ENCODE measurements at regions not wholly inside any gene's neighbourhood (a gene's known extent, or its start where the extent isn't known, plus 50 kb on each side); places are given as distances from the start of the nearest gene placed in this dataset. TPM values are rescaled to one million over a fixed set of nuclear protein-coding genes. Genes with fewer than 3 reads are reported as not detected.

- Histone ChIP-seq H3K36me3 (ENCODE audit: control insufficient read depth, insufficient read depth, low read length) (no peaks in the 10 kb centered on the region), H3K14ac (replicated peaks; ENCODE audit: low read depth, low read length) (no peak overlapping the region), H3K23ac (ENCODE audit: low read depth, low read length) (no peak overlapping the region), H3K27me3 (ENCODE audit: control insufficient read depth, insufficient read depth, low read length) (no peaks in the 10 kb centered on the region), H2BK15ac (ENCODE audit: low read depth, low read length) (no peak overlapping the region), H3K27ac (ENCODE audit: insufficient read depth, low read length) (no peak overlapping the region), H3K9ac (ENCODE audit: low read depth, low read length) (no peak overlapping the region), H4K91ac (ENCODE audit: insufficient read depth, low read depth, low read length) (no peak overlapping the region), H2AFZ (replicated peaks; ENCODE audit: low read length, poor library complexity) (no peak overlapping the region), H4K8ac (ENCODE audit: low read depth in 2 of 2, low read length in 2 of 2) (no peak overlapping the region), H3K4me2 (ENCODE audit: low read depth, low read length) (no peak overlapping the region), H3K9me3 (ENCODE audit: control insufficient read depth, insufficient read depth, low read length) (peaks cover 15% of the 10 kb centered on the region), H2BK120ac (ENCODE audit: low read depth, low read length) (no peak overlapping the region), H3K79me1 (ENCODE audit: low read depth in 1 of 2, low read length in 2 of 2) (no peaks in the 10 kb centered on the region), H2AK9ac (replicated peaks; ENCODE audit: low read depth, low read length, poor library complexity) (no peak overlapping the region), H3K4me3 (ENCODE audit: insufficient read depth, low read depth, low read length) (no peak overlapping the region), H3K4me1 (ENCODE audit: control insufficient read depth, insufficient read depth, low read length) (no peaks in the 10 kb centered on the region), H3K56ac (ENCODE audit: extremely low read depth, insufficient read depth, low read length) (no peak overlapping the region), H4K20me1 (ENCODE audit: insufficient read depth, low read length) (no peaks in the 10 kb centered on the region), H2BK5ac (ENCODE audit: low read depth, low read length, poor library complexity, severe bottlenecking) (no peak overlapping the region), H2AK5ac (ENCODE audit: low read depth, low read length) (no peak overlapping the region), H3K4ac (ENCODE audit: low read depth, low read length) (no peak overlapping the region), H3K9me1 (ENCODE audit: insufficient read depth, low read length) (no peaks in the 10 kb centered on the region), H4K5ac (ENCODE audit: low read depth, low read length) (no peak overlapping the region), H2BK20ac (ENCODE audit: low read depth, low read length) (no peak overlapping the region), H3K18ac (ENCODE audit: low read depth, low read length) (no peak overlapping the region)
- dilution Hi-C loops (cut with HindIII; ENCODE audit: low sequenced_read_pairs, unreplicated experiment): no loop called here
- DNase-seq: no peak
- no peak for ATAC-seq (ENCODE audit: low read depth)
- no CpG with 5 or more reads among the region's 1 CpG for WGBS, 2 experiments (ENCODE audit: extremely low coverage in 2 of 2, insufficient read length in 1 of 2)
- BruUV-seq (replicated peaks): no TSS peak
- CTCF ChIA-PET: no interaction called here
- in situ Hi-C loops (cut with MboI; ENCODE audit: low sequenced_read_pairs): no loop called here
- intact Hi-C loops (cut with micrococcal nuclease): no loop called here
- TF ChIP-seq RCOR1 (IDR thresholded peaks at IDR 0.05; ENCODE audit: insufficient replicate concordance, low read length): no peak
- TF ChIP-seq RAD21 (IDR thresholded peaks at IDR 0.05; ENCODE audit: low read length): no peak
- TF ChIP-seq FOS (IDR thresholded peaks at IDR 0.05; ENCODE audit: low read depth, low read length): no peak
- TF ChIP-seq ELK1 (IDR thresholded peaks at IDR 0.05; ENCODE audit: borderline replicate concordance, low read depth, low read length): no peak
- POLR2A ChIA-PET (ENCODE audit: unreplicated experiment): no interaction called here
Measured at GRCh38 chr7:69545175-69545574, 53.1 kb upstream of the AUTS2 start.

Small RNA genes lying in the stretch of these regions (microRNA-seq; reads per million reads assigned to microRNA genes)
- not detected for gene MTATP6P21 (ENCODE audit: insufficient read depth, insufficient read length)
- not detected for gene RF00019 (ENCODE audit: insufficient read depth, insufficient read length)
- not detected for gene RNA5SP231 (ENCODE audit: insufficient read depth, insufficient read length)
- not detected for gene RNU6-229P (ENCODE audit: insufficient read depth, insufficient read length)
- gene RNU6-832P (ENCODE audit: insufficient read depth, insufficient read length): not detected

Small RNA genes lying in the stretch of these regions (small RNA-seq; reads per million reads assigned to genes)
- gene MTATP6P21: 0 to 0.60 (median 0) reads per million in 5 experiments
- 0 reads per million in 5 experiments for gene RF00019
- 0 reads per million in 5 experiments for gene RNA5SP231
- gene RNU6-229P: 0 reads per million in 5 experiments
- 0 to 0.15 (median 0) reads per million in 5 experiments for gene RNU6-832P

Data from IMR-90 (cell line).